Epidermal melanocyte (primary cell): ENCODE measurements at regions not wholly inside any gene's neighbourhood (a gene's known extent, or its start where the extent isn't known, plus 50 kb on each side); places are given as distances from the start of the nearest gene placed in this dataset.
A peak's percentile ranks its signal among the peaks of the same experiment; 100 is the strongest.
"Not testable (repeated sequence)": the region's sequence is repeated elsewhere in the genome, so short reads cannot be mapped to it uniquely, and the experiment has no call there.

ENCODE experiments used
- DNase-seq: peaks from one replicate; pipeline ENCODE4 v3.0.0; 2011; ENCODE audit warnings: low spot score; ENCODE audit not compliant: insufficient read length

DNA sequence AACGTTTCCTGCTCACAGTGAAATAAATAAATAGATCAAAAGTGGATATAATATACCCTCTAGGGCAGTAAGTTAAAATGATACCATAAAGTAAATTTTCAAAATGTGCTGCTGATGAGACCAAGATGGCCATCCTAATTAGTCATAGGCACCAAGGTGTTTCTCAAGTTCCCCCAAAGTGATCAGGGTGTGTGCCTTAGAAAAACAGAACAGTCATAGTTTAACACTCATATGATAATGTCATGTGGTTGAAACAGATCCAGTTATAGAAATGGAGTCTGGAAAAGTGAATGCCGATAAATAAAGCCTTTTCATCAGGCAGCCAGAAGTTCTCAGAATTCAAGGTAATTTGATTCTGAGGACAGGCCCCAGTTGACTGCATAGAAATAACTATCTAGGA lies 161.5 kb upstream of the CDKN2B start:
- DNase-seq = no peak

DNA sequence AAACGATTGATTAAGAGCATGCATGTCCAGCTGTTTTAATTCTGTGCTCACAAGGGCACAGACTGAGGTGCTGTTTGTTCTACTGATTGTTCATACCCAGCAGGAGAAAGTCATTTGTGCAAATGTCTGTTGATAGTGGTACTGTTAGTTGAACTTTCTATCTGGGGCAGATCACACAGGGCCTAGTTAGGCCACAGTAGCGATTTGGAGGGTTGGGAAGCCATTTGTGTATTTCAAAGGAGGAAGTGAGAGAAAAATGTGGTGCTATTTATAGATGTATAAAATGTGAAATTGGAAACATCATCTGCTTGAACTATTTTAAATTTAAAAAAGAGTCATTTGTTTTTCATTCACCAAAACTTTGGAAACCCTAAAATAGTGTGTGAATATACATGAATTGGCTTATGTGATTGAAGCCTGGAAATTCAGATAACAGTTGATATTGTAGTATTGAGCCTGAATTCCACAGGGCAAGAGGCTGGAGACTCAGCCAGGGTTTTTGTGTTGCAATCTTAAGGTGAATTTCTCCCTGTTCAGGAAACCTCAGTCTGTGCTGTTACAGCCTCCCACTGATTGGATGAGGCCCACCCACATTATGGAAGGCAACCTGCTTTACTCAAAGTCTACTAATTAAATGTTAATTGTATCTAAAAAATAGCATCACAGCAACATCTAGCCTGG lies 162.0 kb upstream of the CDKN2B start:
- DNase-seq = no peak

DNA sequence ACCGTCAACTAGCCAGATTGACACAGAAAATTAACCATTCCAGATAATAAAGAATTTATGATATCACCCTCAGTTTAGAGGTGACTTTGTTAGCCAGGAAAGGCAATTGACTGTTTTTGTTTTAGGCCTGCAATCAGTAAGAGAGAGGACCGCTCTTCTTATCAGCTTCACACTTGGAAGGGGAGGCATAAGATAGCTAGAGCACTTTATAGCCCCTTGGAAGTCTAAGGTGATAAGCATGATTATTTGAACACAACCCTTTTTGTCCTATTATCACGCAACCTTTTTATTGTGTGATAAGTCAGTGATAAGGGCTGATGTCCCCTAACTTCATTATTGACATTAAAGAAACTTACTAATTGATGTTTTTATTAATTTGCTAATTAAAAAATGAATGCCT lies 162.6 kb upstream of the CDKN2B start:
- DNase-seq = no peak

DNA sequence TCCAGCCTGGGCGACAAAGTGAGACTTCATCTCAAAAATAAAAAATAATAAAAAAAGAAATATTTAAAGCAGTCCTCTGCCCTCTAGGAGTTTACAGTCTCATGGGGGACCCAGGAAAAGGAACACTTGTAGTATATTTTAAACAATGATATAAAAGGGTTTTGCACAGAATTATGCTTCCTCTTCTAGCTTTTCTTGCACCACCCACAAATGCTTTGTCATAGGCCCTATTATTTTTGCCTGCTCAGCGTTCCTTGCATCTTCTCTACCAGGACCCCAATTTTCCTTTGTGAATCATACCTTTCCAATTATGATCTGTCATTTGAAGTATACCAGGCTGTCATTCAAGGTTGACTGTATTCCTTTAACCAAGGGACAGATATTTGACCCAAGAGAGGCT lies 164.8 kb upstream of the CDKN2B start:
- DNase-seq = no peak

DNA sequence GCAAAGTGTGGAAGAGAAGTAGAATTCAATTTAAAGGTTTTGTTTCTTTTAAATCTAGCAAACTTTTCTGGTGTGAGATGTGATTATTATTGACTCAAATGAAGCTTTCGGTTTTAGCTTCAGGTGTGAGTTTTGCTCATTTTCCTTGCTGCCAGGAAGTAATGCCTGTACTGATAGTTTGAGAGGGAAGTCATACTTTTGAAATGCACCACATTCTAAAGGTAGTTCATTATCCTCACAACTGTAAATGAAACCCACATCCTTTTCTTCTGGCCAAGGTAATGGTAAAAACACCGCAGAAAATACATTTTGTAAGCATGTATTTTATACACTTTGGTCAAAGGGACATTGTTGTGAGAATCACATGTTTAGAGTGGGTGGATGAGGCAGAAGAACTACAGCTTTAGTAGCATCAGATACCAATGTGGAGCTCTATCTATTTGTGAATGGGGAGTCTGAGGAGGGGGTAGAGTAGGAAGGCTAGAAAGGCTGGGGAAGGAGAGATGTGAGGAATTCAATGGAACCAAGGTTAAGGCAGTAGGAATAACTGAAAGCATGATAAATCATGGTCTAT lies 167.0 kb upstream of the CDKN2B start:
- no peak for DNase-seq

DNA sequence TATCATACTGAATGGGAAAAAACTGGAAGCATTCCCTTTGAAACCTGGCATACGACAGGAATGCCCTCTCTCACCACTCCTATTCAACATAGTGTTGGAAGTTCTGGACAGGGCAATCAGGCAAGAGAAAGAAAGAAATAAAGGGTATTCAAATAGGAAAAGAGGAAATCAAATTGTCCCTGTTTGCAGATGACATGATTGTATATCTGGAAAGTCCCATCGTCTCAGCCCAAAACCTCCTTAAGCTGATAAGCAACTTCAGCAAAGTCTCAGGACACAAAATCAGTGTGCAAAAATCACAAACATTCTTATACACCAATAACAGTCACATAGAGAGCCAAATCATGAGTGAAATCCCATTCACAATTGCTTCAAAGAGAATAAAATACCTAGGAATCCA lies 171.9 kb upstream of the CDKN2B start:
- DNase-seq = not testable (repeated sequence)

DNA sequence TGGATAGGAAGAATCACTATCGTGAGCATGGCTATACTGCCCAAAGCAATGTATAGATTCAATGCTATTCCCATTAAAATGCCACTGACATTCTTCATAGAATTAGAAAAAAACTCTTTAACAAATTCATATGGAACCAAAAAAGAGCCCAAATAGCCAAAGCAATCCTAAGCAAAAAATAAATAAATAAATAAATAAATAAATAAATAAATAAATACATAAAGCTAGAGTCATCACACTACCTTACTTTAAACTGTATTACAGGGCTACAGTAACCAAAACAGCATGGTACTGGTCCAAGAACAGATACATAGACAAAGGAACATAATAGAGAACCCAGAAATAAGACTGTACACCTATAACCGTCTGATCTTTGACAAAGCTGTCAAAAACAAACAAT lies 180.4 kb upstream of the CDKN2B start:
- no peak for DNase-seq

DNA sequence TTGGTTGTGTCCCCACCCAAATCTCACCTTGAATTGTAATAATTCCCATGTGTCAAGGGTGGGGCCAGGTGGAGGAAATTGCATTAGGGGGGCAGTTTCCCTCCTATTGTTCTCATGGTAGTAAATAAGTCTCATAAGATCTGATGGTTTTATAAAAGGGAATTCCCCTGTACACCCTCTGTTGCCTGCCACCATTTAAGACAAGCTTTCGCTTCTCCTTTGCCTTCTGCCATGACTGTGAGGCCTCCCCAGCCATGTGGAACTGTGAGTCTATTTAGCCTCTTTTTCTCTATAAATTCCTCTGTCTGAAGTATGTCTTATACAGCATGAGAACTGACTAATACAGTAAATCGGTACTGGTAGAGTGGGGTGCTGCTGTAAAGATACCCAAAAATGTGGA lies 187.9 kb upstream of the CDKN2B start:
- DNase-seq = not testable (repeated sequence)

DNA sequence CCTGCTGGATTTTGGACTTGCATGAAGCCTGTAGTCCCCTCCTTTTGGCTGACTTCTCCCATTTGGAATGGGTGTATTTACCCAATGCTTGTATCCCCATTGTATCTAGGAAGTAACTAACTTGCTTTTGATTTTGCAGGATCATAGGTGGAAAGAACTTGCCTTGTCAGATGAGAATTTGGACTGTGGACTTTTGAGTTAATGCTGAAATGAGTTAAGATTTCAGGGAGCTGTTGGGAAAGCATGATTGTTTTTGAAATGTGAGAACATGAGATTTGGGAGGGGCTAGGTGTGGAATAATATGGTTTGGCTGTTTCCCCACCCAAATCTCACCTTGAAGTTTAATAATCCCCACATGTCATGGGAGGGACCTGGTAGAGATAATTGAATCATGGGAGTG lies 189.6 kb upstream of the CDKN2B start:
- DNase-seq = no peak

DNA sequence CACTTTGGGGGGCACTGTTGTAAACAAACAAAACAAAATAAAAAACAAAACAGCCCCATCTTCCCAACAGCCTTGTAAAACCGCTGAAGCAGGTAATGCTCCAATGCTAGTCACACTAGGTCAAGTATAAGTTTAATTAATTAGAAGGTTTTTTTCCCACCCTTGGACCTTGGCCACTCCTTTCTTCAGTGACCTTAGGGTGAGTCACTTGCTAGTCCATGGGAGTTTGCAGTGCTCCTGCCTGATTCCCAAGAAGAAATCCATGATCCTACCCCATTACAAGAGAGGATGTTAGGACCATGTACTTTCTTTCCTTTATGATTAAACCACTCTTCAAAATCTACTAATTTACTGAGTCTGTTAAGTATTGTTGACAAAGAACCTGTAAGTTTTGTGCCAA lies 192.2 kb upstream of the CDKN2B start:
- no peak for DNase-seq

DNA sequence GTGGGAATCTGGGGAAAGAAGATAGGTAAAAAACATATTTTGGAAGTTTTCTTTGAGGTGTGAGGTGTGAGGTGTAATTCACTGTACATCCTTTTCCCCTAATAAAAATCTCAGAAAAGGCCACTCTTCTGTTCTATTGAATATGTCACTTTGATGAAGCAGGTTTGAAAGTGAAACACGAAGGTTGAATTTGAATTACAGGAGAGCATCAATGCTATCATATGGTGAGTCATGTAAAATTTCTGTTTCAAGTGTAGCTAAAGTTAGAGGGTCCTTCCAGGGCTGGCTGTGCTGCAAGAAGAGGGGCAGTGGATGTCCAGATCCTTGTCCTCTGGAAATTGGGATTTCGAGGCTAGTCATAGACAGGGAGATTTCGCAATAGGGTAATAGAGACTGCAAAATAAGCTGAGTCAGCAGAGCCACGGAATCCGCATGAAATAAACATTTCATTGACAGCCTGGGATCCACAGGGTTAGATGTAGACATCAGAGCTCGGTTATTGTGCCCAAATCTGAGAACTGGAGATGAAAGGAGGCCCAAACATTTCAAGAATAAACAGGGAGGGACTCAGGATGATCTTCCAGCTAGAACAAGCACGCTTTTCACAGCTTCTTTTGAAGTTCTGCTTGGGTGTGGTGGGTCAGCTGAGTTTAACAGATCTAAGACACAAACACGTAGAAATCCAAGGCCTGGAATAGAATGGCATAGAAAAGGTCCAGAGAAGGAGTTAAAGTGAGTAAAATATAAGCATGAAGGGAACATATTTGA lies 194.4 kb upstream of the CDKN2B start:
- no peak for DNase-seq

DNA sequence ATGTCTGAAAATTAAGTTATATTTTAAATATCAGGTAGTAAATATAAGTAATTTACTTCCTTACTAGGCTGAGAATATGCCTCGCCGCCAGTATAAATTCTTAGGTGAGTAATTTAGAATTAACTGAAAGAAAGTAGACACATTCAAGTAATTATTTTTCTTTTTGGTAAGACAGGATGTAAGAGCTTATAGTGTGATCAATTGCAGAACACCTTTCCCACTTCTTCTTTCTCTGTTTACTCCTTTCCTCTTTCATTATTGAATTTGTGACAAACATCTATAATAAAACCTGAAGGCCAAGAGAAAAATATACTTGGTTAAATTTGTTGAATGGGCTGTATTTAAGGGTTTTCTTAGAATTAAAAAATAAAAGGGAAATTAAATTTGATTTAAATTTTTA lies 195.1 kb upstream of the CDKN2B start:
- no peak for DNase-seq

DNA sequence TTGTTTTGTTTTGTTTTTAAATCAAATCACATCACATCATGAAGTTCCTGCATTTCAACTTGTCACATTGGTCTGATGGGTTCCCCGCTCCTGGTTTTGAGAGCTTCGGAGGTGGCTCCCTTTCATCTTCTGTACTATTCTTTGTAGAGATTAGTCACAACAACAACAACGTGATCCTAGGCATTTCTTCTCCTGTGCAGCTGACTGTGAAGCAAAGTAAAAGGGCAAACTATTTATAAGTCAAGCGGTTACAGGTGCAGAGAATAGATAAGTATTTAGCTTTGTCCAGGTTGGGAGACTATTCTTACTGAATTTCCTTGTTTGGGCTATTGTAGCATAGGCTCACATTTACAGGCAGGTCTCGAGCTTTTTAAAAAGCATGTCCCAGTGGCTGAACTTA lies 197.7 kb upstream of the CDKN2B start:
- DNase-seq = no peak

DNA sequence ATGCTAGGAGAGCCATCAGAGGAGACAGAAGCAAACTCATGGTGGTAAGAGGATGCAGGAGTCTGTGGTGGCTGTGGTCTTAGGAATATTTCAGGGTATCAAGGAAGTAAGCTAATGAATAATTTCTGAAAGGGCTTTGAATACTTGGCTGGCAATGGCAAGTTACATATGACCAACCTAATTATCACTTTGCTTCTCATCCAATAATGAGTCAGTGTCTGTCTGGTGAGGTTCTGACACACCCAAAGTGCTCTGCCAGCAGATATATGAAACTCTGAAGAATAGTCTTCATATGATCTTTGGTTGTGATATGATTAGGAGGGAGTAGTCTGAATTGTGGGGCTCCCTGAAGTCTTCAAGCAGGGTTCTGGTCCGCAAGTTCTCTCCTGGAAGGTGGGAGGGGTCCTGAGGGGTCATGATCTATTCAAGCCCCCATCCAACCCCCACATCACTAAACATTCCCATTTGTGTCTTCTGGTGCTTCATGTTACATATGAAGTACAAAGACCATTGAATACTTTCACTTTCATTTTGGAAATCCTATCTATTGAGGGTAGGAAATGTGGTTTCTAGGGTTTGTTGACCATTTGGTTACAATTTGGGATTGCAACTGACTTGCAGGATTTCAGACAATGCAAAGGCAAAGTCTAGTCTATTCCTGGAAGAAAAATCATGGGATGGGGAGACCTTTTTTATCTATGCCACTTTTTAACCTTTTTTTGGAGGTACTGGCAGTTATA lies 199.9 kb upstream of the CDKN2B start:
- DNase-seq = no peak

DNA sequence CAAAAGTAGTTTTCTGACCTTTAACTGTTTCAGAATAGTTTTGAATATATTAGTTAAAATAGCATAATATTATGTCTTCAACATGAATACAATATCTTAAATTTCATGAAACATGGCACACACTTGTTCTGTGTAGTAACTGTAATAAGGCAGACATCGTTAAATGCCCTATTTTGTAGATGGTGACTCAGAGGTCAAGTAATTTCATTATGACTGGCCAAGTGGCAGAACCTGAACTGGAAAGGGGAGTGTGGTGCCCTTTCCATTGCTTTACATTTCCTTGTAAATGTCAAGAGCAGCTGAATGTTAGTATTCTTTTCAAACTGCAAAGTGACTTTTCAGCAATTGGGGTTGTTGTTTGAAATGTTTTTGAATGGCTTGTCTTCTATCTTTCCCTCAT lies 201.2 kb upstream of the CDKN2B start:
- DNase-seq = no peak

DNA sequence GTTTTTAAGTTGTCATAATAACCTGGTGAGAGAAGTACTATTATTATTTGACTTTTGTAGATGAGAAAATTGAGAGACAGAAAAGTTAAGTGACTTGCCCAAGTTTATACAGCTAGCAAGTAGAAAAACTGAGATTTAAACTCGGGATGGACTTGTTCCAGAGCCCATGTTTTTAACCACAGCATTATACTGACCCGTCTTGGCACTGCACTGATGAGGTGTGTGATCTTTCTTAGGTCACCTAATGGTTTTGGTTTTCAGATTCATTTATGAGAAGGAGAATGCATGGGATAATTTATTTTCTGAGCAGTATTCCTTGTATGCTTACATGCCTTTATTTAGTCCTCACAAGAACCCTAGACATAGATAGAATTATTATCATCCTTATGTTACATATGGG lies 201.8 kb upstream of the CDKN2B start:
- DNase-seq = no peak

DNA sequence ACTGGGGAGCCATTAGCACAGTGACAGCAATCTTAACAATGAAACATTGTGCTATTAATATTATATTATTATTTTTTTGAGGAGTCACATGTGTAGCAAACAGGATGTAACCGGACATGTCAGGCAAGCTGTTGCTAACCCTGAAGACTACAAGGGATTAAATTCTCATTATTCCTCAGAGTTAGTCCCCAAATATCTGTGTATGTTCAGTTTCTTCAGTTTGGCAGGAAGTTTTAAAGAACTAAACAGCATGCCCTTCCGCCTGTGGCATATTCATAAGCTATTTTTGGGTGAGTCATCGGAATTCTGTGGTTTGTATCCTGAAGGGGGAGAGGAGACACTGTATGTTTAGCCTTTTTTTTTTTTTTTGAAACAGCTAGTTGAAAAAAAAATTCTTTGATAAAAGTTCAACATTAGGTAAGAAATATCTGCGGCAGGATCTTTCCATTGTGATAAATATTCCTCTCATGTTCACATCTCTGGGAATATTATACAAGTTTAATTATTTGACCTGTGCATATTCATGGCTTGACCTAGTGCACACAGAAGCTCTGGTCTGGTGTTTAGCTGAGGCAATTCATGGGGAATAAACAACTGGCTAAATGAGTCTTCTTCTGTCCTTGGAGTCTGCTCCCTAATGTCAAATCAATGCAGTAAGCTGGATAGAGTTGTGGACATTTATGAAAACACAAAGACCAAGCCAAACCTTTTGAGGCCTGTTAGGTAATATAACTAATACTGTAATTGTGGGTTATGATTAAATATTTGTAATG lies 202.7 kb upstream of the CDKN2B start:
- peak; percentile 67 for DNase-seq

DNA sequence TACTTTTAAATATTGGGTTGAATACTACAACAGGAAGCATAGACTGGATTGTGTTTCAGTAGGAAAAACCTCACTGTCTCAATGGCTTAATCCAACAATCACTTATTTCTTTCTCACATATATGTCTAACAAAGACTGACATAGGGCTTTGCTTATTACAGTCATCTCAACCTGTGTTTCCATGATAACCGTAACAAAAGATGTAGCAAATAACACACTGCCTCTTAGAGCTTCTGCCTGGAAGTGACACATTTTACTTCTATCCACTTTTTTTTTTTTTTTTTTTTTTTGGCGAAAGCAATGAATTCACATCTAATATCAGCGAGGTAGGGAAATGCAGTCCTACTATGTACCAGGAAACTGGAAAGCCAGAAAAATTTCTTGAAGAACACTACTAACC lies 204.9 kb upstream of the CDKN2B start:
- DNase-seq = no peak

DNA sequence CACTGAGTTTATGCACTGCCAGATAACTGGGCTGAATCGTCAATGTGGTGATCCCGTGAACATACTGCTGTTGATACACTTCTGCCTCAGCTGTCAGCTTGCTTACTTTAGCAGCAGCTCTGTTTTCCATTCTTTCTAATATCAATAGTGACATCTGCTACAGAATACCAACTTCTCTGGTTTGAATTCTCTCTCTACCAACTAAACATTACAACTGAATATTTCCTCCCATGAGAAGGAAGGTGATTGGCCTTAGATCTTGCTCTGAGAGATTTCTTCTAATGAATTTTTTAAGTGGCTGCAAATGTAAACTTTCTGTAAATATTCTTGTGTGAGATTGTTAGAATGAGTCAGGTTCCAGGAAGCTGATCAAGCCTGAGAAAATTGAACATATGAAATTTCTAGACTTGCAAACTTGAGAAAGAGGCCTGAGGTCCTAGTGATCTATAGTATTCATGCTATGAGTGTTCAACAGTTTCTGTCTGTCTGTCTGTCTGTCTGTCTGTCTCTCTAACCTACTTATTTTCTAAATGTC lies 205.5 kb upstream of the CDKN2B start:
- no peak for DNase-seq

DNA sequence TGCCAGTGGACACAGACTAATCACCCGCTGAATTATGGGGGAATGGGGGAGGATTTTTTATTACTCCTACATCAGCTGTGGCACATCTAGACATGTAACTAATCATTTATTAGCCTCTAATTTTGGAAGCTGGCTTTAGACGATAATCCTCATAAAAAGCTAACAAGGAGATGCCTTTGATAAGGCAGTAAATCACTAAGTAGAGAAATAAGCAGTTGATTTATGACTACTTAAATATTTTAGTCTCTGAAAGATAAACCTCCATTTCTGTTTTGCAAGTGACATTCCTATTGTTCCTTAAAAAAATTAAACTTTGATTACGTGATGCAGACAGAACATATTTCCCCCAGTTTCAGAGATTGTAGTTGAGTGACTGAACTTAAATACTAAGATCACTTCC lies 206.4 kb upstream of the CDKN2B start:
- DNase-seq = no peak

DNA sequence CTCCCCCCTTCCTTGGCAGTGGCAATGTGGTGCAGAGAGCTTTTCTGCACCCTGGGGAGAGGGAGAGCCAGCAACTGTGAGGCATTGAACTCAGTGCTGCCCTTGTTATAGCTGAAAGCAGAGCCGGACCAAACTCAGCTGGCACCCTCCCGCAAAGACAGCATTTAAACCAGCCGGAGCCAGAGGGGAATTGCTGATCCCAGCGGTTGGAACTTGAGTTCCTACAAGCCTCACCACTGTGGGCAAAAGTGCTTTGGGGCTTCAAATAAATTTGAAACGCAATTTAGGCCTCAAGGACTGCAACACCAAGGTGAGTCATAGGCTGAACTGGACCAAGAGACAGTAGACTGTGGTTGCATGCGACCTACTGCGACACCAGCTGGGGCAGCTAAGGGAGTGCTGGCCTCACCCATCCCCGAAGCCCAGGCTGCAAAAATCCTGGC lies 207.6 kb upstream of the CDKN2B start:
- DNase-seq = no peak
